Transverse colon (tissue), 4 donors: ENCODE measurements at regions not wholly inside any gene's neighbourhood (a gene's known extent, or its start where the extent isn't known, plus 50 kb on each side); places are given as distances from the start of the nearest gene placed in this dataset.

Source experiments
- DNase-seq: peaks from one replicate; pipeline ENCODE4 v3.0.0-alpha.2; 2019
- H3K27ac ChIP-seq, 4 donors: fragments of 200-600 bp; sonication (generic); 2 replicates each; pipeline ENCODE4 v1.5.1; 2016 to 2018; ENCODE audit warnings: inconsistent platforms in 4 of 4
- H3K27me3 ChIP-seq: fragments of 200-600 bp; sonication (generic); 2 replicates; pipeline ENCODE4 v1.5.1; 2017; ENCODE audit warnings: inconsistent platforms
- H3K36me3 ChIP-seq, 4 donors: fragments of 200-600 bp; sonication (generic); 2 replicates each; pipeline ENCODE4 v1.5.1; 2017 to 2019; ENCODE audit warnings: inconsistent platforms in 4 of 4
- H3K4me1 ChIP-seq, 4 donors: fragments of 200-600 bp; sonication (generic); 2 replicates each; pipeline ENCODE4 v1.5.1; 2017 to 2020; ENCODE audit warnings: inconsistent platforms in 4 of 4
- H3K4me3 ChIP-seq, 4 donors: fragments of 200-600 bp; sonication (generic); 1 replicate in 1 of 4; 2 replicates in 3 of 4; pipeline versions ENCODE4 v1.5.1 to v1.6.1; 2017 to 2019; ENCODE audit warnings: inconsistent platforms in 4 of 4
- H3K9me3 ChIP-seq, 2 donors: fragments of 200-600 bp; sonication (generic); 2 replicates each; pipeline ENCODE4 v1.5.1; 2017 to 2019; ENCODE audit warnings: inconsistent platforms in 2 of 2
- EP300 ChIP-seq: sonication (generic); formaldehyde crosslinking; IDR thresholded peaks from one replicate; pipeline ENCODE4 v1.6.1; 2017; ENCODE audit warnings: antibody characterized with exemption, low read depth
- POLR2A ChIP-seq: fragments of 450-650 bp; IDR thresholded peaks from one replicate; pipeline ENCODE4 v1.6.1; 2016; ENCODE audit warnings: antibody characterized with exemption, mild to moderate bottlenecking, moderate library complexity
- POLR2AphosphoS5 ChIP-seq, 3 donors: sonication (generic); formaldehyde crosslinking; IDR thresholded peaks; one replicate each; pipeline ENCODE4 v1.6.1; 2016; ENCODE audit warnings: antibody characterized with exemption in 3 of 3
- WGBS, 2 donors: methylation state at CpG; one replicate each; pipeline ENCODE4 v1.1.5; 2018; ENCODE audit warnings: low coverage in 1 of 2; 5-methylcytosine and 5-hydroxymethylcytosine counted together
- in situ Hi-C, 4 donors: fragments of 200-750 bp; cut with MboI; loops; one replicate each; pipeline versions ENCODE4 v1.15.0 to v1.15.1; 2017; ENCODE audit warnings: low sequenced_read_pairs in 3 of 4, low pct_ligation_motif_present in 1 of 4, low pct_unique_long_range_greater_than_20kb in 1 of 4
- intact Hi-C: fragments of 100-400 bp; cut with DNase I; formaldehyde crosslinking; loops from one replicate; pipeline ENCODE4 v1.15.1; 2023; ENCODE audit warnings: low total_unique reads
- TF ChIP-seq, protein P1 (sequence below), 5 experiments: fragments of 200-600 bp in 3 of 5; fragments of 450-650 bp in 2 of 5; sonication (generic) in 3 of 5; IDR thresholded peaks; 1 replicate in 2 of 5; 2 replicates in 3 of 5; pipeline ENCODE4 v1.5.1; 2016 to 2017; ENCODE audit warnings: antibody characterized with exemption in 5 of 5, inconsistent platforms in 3 of 5, mild to moderate bottlenecking in 2 of 5, moderate library complexity in 1 of 5

DNA sequence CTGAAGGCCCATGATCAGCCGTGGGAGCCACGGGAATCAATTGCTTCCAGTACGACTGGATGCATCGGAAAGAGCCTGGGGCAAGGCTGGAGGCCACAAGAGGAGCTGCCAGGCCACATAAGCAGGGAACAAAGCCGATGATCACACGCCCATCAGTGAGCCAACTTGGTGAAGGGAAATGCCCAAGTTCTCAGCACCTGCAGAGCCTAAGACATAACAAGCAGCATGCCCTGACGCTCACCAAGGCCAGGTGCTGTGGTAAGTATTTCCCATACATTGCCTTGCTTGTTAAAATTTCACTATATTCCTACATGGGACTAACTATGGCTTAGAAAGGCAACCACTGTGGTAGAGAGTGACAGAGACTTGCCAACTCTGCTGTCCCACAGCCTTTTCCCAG lies 555.9 kb downstream of the BCL11B start:
- no peaks in the 10 kb centered on the region for H3K36me3 ChIP-seq
- no peak for DNase-seq
- H3K9me3 ChIP-seq = no peaks in the 10 kb centered on the region
- intact Hi-C loops (no loop called here), in situ Hi-C loops (no loop called here)
- H3K27me3 ChIP-seq = no peaks in the 10 kb centered on the region
- TF ChIP-seq POLR2A (no peak), POLR2AphosphoS5 (IDR thresholded peaks at IDR 0.05) (no peak), EP300 (no peak)
- TF ChIP-seq, protein P1, sequence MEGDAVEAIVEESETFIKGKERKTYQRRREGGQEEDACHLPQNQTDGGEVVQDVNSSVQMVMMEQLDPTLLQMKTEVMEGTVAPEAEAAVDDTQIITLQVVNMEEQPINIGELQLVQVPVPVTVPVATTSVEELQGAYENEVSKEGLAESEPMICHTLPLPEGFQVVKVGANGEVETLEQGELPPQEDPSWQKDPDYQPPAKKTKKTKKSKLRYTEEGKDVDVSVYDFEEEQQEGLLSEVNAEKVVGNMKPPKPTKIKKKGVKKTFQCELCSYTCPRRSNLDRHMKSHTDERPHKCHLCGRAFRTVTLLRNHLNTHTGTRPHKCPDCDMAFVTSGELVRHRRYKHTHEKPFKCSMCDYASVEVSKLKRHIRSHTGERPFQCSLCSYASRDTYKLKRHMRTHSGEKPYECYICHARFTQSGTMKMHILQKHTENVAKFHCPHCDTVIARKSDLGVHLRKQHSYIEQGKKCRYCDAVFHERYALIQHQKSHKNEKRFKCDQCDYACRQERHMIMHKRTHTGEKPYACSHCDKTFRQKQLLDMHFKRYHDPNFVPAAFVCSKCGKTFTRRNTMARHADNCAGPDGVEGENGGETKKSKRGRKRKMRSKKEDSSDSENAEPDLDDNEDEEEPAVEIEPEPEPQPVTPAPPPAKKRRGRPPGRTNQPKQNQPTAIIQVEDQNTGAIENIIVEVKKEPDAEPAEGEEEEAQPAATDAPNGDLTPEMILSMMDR (IDR thresholded peaks at IDR 0.05) = no peak
- no peaks in the 10 kb centered on the region for H3K4me1 ChIP-seq
- 77% methylated on average over 7 of the region's 7 CpGs; no CpG with 5 or more reads in 1 of the 2 donors for WGBS, 2 donors
- H3K27ac ChIP-seq = no peak overlapping the region
- no peak overlapping the region for H3K4me3 ChIP-seq

DNA sequence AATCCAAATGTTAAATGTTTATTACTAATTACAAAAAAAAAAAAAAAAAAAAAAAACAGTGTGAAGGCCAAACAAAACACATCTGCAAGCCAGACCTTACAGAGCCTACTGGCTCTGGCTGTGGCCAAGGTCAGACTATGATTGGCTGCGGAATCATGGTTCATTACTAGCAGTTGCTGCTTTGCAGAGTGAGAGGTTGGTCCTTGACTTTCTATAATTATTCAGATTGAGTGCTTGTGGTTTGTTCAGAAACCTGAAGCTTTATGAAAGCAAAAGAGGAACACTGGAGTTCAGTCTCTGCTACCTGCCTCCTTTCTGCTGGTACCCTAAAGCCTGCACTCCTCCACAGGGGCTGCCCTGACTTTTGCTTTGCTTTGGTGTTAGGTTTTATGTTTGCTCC lies 550.9 kb downstream of the BCL11B start:
- H3K27ac ChIP-seq = no peak overlapping the region
- 100% methylated on average over 1 of the region's 1 CpG for WGBS, 2 donors
- no peaks in the 10 kb centered on the region for H3K4me1 ChIP-seq
- no peaks in the 10 kb centered on the region for H3K36me3 ChIP-seq
- intact Hi-C loops = no loop called here
- no peak for DNase-seq
- in situ Hi-C loops = no loop called here
- H3K9me3 ChIP-seq = no peaks in the 10 kb centered on the region
- H3K27me3 ChIP-seq = peaks cover 7% of the 10 kb centered on the region
- TF ChIP-seq, protein P1 (IDR thresholded peaks at IDR 0.05) = no peak
- TF ChIP-seq POLR2A (no peak), POLR2AphosphoS5 (IDR thresholded peaks at IDR 0.05) (no peak), EP300 (no peak)
- no peak overlapping the region for H3K4me3 ChIP-seq

DNA sequence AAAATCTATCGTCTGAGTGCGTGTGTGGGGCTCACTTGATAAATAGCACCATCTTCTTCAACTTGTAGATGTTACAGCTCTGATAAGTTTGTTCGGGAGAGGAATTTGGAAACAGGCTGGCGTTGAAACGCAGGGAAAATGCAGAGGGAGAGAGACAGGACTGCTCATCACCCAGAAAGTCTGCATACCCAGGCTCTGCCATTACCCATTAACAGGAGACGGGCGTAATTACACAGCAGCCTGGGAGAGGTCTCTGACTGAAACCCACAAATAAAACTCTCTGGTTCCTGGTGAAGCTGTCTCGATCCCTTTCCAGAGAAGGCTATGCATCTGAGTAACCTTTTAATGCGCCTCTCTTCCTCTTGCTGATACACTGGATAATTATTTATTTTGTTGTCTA lies 547.3 kb downstream of the BCL11B start:
- Histone ChIP-seq H3K9me3 (no peaks in the 10 kb centered on the region), H3K27ac (no peak overlapping the region), H3K4me3 (no peak overlapping the region), H3K36me3 (no peaks in the 10 kb centered on the region), H3K4me1 (no peaks in the 10 kb centered on the region), H3K27me3 (peaks cover 13% of the 10 kb centered on the region)
- in situ Hi-C loops (no loop called here), intact Hi-C loops (no loop called here)
- 54 to 59% methylated on average over 8 to 9 of the region's 9 CpGs for WGBS, 2 donors
- DNase-seq = no peak
- no peak for TF ChIP-seq POLR2A
- no peak for TF ChIP-seq EP300
- no peak for TF ChIP-seq POLR2AphosphoS5 (IDR thresholded peaks at IDR 0.05)
- TF ChIP-seq, protein P1 (IDR thresholded peaks at IDR 0.05) = no peak

- no peaks in the 10 kb centered on the region for H3K36me3 ChIP-seq
- intact Hi-C loops (no loop called here), in situ Hi-C loops (no loop called here)
- no peak for TF ChIP-seq POLR2AphosphoS5 (IDR thresholded peaks at IDR 0.05)
- no peak for TF ChIP-seq EP300
- TF ChIP-seq POLR2A = no peak
- TF ChIP-seq, protein P1 (IDR thresholded peaks at IDR 0.05) = no peak
- DNase-seq = no peak
- WGBS, 2 donors = 37 to 41% methylated on average over 6 to 7 of the region's 7 CpGs
- no peaks in the 10 kb centered on the region for H3K4me1 ChIP-seq
- H3K4me3 ChIP-seq = no peak overlapping the region
- H3K27ac ChIP-seq = no peak overlapping the region
- H3K9me3 ChIP-seq = no peaks in the 10 kb centered on the region
- H3K27me3 ChIP-seq = peaks cover 13% of the 10 kb centered on the region
Measured at GRCh38 chr14:98725191-98725590, 546.8 kb downstream of the BCL11B start.
